ENCODE measurements at regions not wholly inside any gene's neighbourhood (a gene's known extent, or its start where the extent isn't known, plus 50 kb on each side); places are given as distances from the start of the nearest gene placed in this dataset.

DNA sequence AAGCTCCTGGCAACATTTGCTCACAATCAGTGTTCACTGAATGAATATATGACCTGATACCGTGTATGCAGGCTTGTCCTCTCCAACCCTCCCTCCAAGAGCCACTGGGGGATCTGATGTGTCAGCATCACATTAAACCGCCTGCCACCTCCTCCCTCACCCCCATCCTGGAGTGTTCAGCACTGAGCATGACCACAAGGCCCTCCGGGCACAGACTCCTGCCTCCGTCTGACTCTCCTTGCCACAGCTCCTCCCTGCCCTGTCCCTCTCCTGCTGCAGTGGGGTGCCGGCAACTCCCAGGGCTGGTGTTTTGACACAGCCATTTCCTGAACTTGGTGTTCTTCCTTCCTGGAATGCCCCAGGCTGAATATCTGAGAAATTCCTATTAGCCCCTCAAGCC is 136.7 kb downstream of the FCRL5 start:
- H2BK20ac ChIP-seq (ENCODE audit: low read depth, low read length): no peak overlapping the region
- intact Hi-C loops (cut with micrococcal nuclease): no loop called here
- no peak overlapping the region for H3K4me2 ChIP-seq (ENCODE audit: low read depth, low read length)
- no peak overlapping the region for H4K5ac ChIP-seq (ENCODE audit: low read depth, low read length)
- dilution Hi-C loops (cut with HindIII; ENCODE audit: low sequenced_read_pairs, unreplicated experiment): no loop called here
- no peak overlapping the region for H3K4ac ChIP-seq (ENCODE audit: low read depth, low read length)
- 53% methylated on average over 2 of the region's 5 CpGs; no CpG with 5 or more reads in 1 of the 2 experiments for WGBS, 2 experiments (ENCODE audit: extremely low coverage in 2 of 2, insufficient read length in 1 of 2)
- H2BK15ac ChIP-seq (ENCODE audit: low read depth, low read length): no peak overlapping the region
- no peak overlapping the region for H3K4me3 ChIP-seq (ENCODE audit: insufficient read depth, low read depth, low read length)
- H2AFZ ChIP-seq (replicated peaks; ENCODE audit: low read length, poor library complexity): no peak overlapping the region
- H3K56ac ChIP-seq (ENCODE audit: extremely low read depth, insufficient read depth, low read length): no peak overlapping the region
- POLR2A ChIA-PET (ENCODE audit: unreplicated experiment): no interaction called here
- no peaks in the 10 kb centered on the region for H3K36me3 ChIP-seq (ENCODE audit: control insufficient read depth, insufficient read depth, low read length)
- H2BK5ac ChIP-seq (ENCODE audit: low read depth, low read length, poor library complexity, severe bottlenecking): no peak overlapping the region
- no peak overlapping the region for H4K8ac ChIP-seq (ENCODE audit: low read depth in 2 of 2, low read length in 2 of 2)
- no peak overlapping the region for H3K23ac ChIP-seq (ENCODE audit: low read depth, low read length)
- no peak for DNase-seq
- no peaks in the 10 kb centered on the region for H3K9me3 ChIP-seq (ENCODE audit: control insufficient read depth, insufficient read depth, low read length)
- in situ Hi-C loops (cut with MboI; ENCODE audit: low sequenced_read_pairs): no loop called here
- H3K9me1 ChIP-seq (ENCODE audit: insufficient read depth, low read length): peaks cover 4% of the 10 kb centered on the region; the same call in 1 of the 2 replicates
- H3K4me1 ChIP-seq (ENCODE audit: control insufficient read depth, insufficient read depth, low read length): no peaks in the 10 kb centered on the region
- CTCF ChIA-PET: no interaction called here
- no peaks in the 10 kb centered on the region; the same call in 1 of the 2 replicates for H4K20me1 ChIP-seq (ENCODE audit: insufficient read depth, low read length)
- no peak overlapping the region for H2AK5ac ChIP-seq (ENCODE audit: low read depth, low read length)
- no peak overlapping the region for H3K9ac ChIP-seq (ENCODE audit: low read depth, low read length)
- no peak overlapping the region for H2BK120ac ChIP-seq (ENCODE audit: low read depth, low read length)
- BruUV-seq (replicated peaks): no TSS peak
- no peak overlapping the region for H4K91ac ChIP-seq (ENCODE audit: insufficient read depth, low read depth, low read length)
- no peak overlapping the region for H3K18ac ChIP-seq (ENCODE audit: low read depth, low read length)
- H3K14ac ChIP-seq (replicated peaks; ENCODE audit: low read depth, low read length): no peak overlapping the region
- no peak overlapping the region for H2AK9ac ChIP-seq (replicated peaks; ENCODE audit: low read depth, low read length, poor library complexity)
- ATAC-seq (ENCODE audit: low read depth): no peak
- H3K27me3 ChIP-seq (ENCODE audit: control insufficient read depth, insufficient read depth, low read length): no peaks in the 10 kb centered on the region
- no peaks in the 10 kb centered on the region for H3K79me1 ChIP-seq (ENCODE audit: low read depth in 1 of 2, low read length in 2 of 2)
- TF ChIP-seq RAD21 (IDR thresholded peaks at IDR 0.05; ENCODE audit: low read length): no peak
- H3K27ac ChIP-seq (ENCODE audit: insufficient read depth, low read length): no peak overlapping the region
